ENCODE measurements at regions not wholly inside any gene's neighbourhood (a gene's known extent, or its start where the extent isn't known, plus 50 kb on each side); places are given as distances from the start of the nearest gene placed in this dataset.

- no peaks in the 10 kb centered on the region for H3F3A ChIP-seq (ENCODE audit: insufficient read depth, low read length, poor library complexity, severe bottlenecking)
- H3K9me3 ChIP-seq (ENCODE audit: low read length), result no peaks in the 10 kb centered on the region
- H3K27me3 ChIP-seq (ENCODE audit: insufficient read depth, low read depth, low read length), result no peaks in the 10 kb centered on the region
- TF ChIP-seq RAD21 (conservative IDR thresholded peaks at IDR 0.05) (no peak), REST (IDR thresholded peaks at IDR 0.05; ENCODE audit: borderline replicate concordance) (no peak), EZH2 (IDR thresholded peaks at IDR 0.05; ENCODE audit: borderline replicate concordance, insufficient read depth, low read length, poor library complexity, severe bottlenecking) (no peak), POLR2AphosphoS5 (IDR thresholded peaks at IDR 0.05) (no peak), TAF1 (IDR thresholded peaks at IDR 0.05; ENCODE audit: low read depth) (no peak), MXI1 (conservative IDR thresholded peaks at IDR 0.05; ENCODE audit: poor library complexity, severe bottlenecking) (no peak)
- no peak overlapping the region for H3K27ac ChIP-seq (ENCODE audit: low read length)
- H3K9ac ChIP-seq (ENCODE audit: low read length), result no peak overlapping the region
- H3K4me2 ChIP-seq (ENCODE audit: low read length), result no peak overlapping the region
- H3K4me3 ChIP-seq (ENCODE audit: low read length), result no peak overlapping the region
- H2AFZ ChIP-seq (ENCODE audit: low read depth, low read length), result no peak overlapping the region
- H3K79me2 ChIP-seq (replicated peaks; ENCODE audit: insufficient read depth, low read length), result no peaks in the 10 kb centered on the region
- H4K20me1 ChIP-seq (ENCODE audit: insufficient read depth), result no peaks in the 10 kb centered on the region
- no peaks in the 10 kb centered on the region for H3K36me3 ChIP-seq (ENCODE audit: insufficient read depth, low read length)
- no peaks in the 10 kb centered on the region for H3K9me2 ChIP-seq (ENCODE audit: insufficient read depth, low read length)
Observed at GRCh38 chr1:117753232-117753631, 147.4 kb downstream of the TENT5C start.

- no peaks in the 10 kb centered on the region for H4K20me1 ChIP-seq (ENCODE audit: insufficient read depth)
- TF ChIP-seq SMC3 (conservative IDR thresholded peaks at IDR 0.05; ENCODE audit: poor library complexity) (no peak), EZH2 (IDR thresholded peaks at IDR 0.05; ENCODE audit: borderline replicate concordance, insufficient read depth, low read length, poor library complexity, severe bottlenecking) (no peak), REST (IDR thresholded peaks at IDR 0.05; ENCODE audit: borderline replicate concordance) (no peak), MXI1 (conservative IDR thresholded peaks at IDR 0.05; ENCODE audit: poor library complexity, severe bottlenecking) (no peak), CTCF (IDR thresholded peaks at IDR 0.05; ENCODE audit: poor library complexity, severe bottlenecking) (no peak), RAD21 (conservative IDR thresholded peaks at IDR 0.05) (no peak), POLR2AphosphoS5 (IDR thresholded peaks at IDR 0.05) (no peak), TAF1 (IDR thresholded peaks at IDR 0.05; ENCODE audit: low read depth) (no peak), EP300 (conservative IDR thresholded peaks at IDR 0.05; ENCODE audit: poor library complexity, severe bottlenecking) (no peak)
- H3K79me2 ChIP-seq (replicated peaks; ENCODE audit: insufficient read depth, low read length), result no peaks in the 10 kb centered on the region
- no peaks in the 10 kb centered on the region for H3K9me3 ChIP-seq (ENCODE audit: low read length)
- H3K36me3 ChIP-seq (ENCODE audit: insufficient read depth, low read length), result no peaks in the 10 kb centered on the region
- no peak overlapping the region for H3K27ac ChIP-seq (ENCODE audit: low read length)
- H3K9ac ChIP-seq (ENCODE audit: low read length), result no peak overlapping the region
- H3K4me2 ChIP-seq (ENCODE audit: low read length), result no peak overlapping the region
- H3K9me2 ChIP-seq (ENCODE audit: insufficient read depth, low read length), result no peaks in the 10 kb centered on the region
- no peak overlapping the region for H2AFZ ChIP-seq (ENCODE audit: low read depth, low read length)
- H3F3A ChIP-seq (ENCODE audit: insufficient read depth, low read length, poor library complexity, severe bottlenecking), result no peaks in the 10 kb centered on the region
- no peaks in the 10 kb centered on the region for H3K27me3 ChIP-seq (ENCODE audit: insufficient read depth, low read depth, low read length)
- no peak overlapping the region for H3K4me3 ChIP-seq (ENCODE audit: low read length)
Observed at GRCh38 chr1:117753652-117754051, 147.8 kb downstream of the TENT5C start.
